WTC11 (cell line): ENCODE measurements at regions not wholly inside any gene's neighbourhood (a gene's known extent, or its start where the extent isn't known, plus 50 kb on each side); places are given as distances from the start of the nearest gene placed in this dataset.

Source experiments
- ATAC-seq: fragments of 200-7000 bp; cut with Tn5 transposase; 2 replicates; pipeline ENCODE4 v1.10.0; 2021; ENCODE audit warnings: mild to moderate bottlenecking, moderate library complexity
- CTCF ChIA-PET: fragments of 300-600 bp; sonication (Branson Sonifier 250); formaldehyde crosslinking; loops from one replicate; lab custom pipeline; 2021; ENCODE audit warnings: antibody characterized with exemption; lab: Charles Lee
- POLR2A ChIA-PET: fragments of 350-600 bp; sonication (Branson Sonifier 250); formaldehyde crosslinking; loops from one replicate; lab custom pipeline; 2021; ENCODE audit warnings: antibody characterized with exemption; lab: Charles Lee
- DNase-seq: peaks from one replicate; pipeline ENCODE4 v3.0.0; 2021; ENCODE audit warnings: low spot score
- H3K27ac Mint-ChIP-seq: 2 replicates; pipeline ENCODE4 v1.8.0; 2021; ENCODE audit warnings: mixed read lengths
- H3K27me3 Mint-ChIP-seq: 2 replicates; pipeline ENCODE4 v1.8.0; 2021; ENCODE audit warnings: low read depth, mild to moderate bottlenecking, moderate library complexity, mixed read lengths
- H3K36me3 Mint-ChIP-seq: 2 replicates; pipeline ENCODE4 v1.8.0; 2021; ENCODE audit warnings: mixed read lengths
- H3K4me1 Mint-ChIP-seq: 2 replicates; pipeline ENCODE4 v1.8.0; 2022; ENCODE audit warnings: mixed read lengths
- H3K4me3 Mint-ChIP-seq: 2 replicates; pipeline ENCODE4 v1.8.0; 2021; ENCODE audit warnings: mild to moderate bottlenecking, moderate library complexity, mixed read lengths
- H3K9me3 Mint-ChIP-seq: 2 replicates; pipeline ENCODE4 v1.8.0; 2021; ENCODE audit warnings: mixed read lengths
- FOXJ3 ChIP-seq: sonication (generic); formaldehyde crosslinking; IDR thresholded peaks from 2 replicates; pipeline ENCODE4 v1.9.0; 2021; ENCODE audit warnings: missing genetic modification reagents, mild to moderate bottlenecking, borderline replicate concordance
- FOXK1 ChIP-seq: sonication (generic); formaldehyde crosslinking; IDR thresholded peaks from 2 replicates; pipeline ENCODE4 v1.8.0; 2022; ENCODE audit warnings: mild to moderate bottlenecking, moderate library complexity, missing genetic modification reagents
- IRF2 ChIP-seq: sonication (generic); formaldehyde crosslinking; IDR thresholded peaks from 2 replicates; pipeline ENCODE4 v1.8.0; 2022; ENCODE audit warnings: low read depth, missing genetic modification reagents, borderline replicate concordance
- JUN ChIP-seq: sonication (generic); formaldehyde crosslinking; IDR thresholded peaks from 2 replicates; pipeline ENCODE4 v1.8.0; 2023; ENCODE audit warnings: mild to moderate bottlenecking, missing genetic modification reagents
- MXD4 ChIP-seq: fragments of 250-450 bp; sonication (Bioruptor Pico); IDR thresholded peaks from 2 replicates; pipeline ENCODE4 v1.8.0; 2021; ENCODE audit warnings: mild to moderate bottlenecking, moderate library complexity, borderline replicate concordance
- NFE2L1 ChIP-seq: sonication (generic); formaldehyde crosslinking; IDR thresholded peaks from 2 replicates; pipeline ENCODE4 v1.8.1; 2023; ENCODE audit warnings: missing genetic modification reagents
- NR1H2 ChIP-seq: sonication (generic); formaldehyde crosslinking; IDR thresholded peaks from 2 replicates; pipeline ENCODE4 v1.9.0; 2021; ENCODE audit warnings: mild to moderate bottlenecking, moderate library complexity, missing genetic modification reagents
- NR3C1 ChIP-seq: sonication (generic); formaldehyde crosslinking; conservative IDR thresholded peaks from 2 replicates; pipeline ENCODE4 v1.8.1; 2023; ENCODE audit warnings: low read depth, mild to moderate bottlenecking, missing genetic modification reagents
- SMAD4 ChIP-seq: sonication (generic); formaldehyde crosslinking; IDR thresholded peaks from 2 replicates; pipeline ENCODE4 v1.8.0; 2022; ENCODE audit warnings: mild to moderate bottlenecking, missing genetic modification reagents
- TCF7 ChIP-seq: sonication (generic); formaldehyde crosslinking; IDR thresholded peaks from 2 replicates; pipeline ENCODE4 v1.8.0; 2022; ENCODE audit warnings: mild to moderate bottlenecking, low read depth, missing genetic modification reagents, moderate library complexity
- ZNF138 ChIP-seq: sonication (generic); formaldehyde crosslinking; conservative IDR thresholded peaks from 2 replicates; pipeline ENCODE4 v1.8.1; 2022; ENCODE audit warnings: mild to moderate bottlenecking, moderate library complexity, missing genetic modification reagents
- ZNF232 ChIP-seq: sonication (generic); formaldehyde crosslinking; IDR thresholded peaks from 2 replicates; pipeline ENCODE4 v1.8.0; 2022; ENCODE audit warnings: mild to moderate bottlenecking, missing genetic modification reagents
- ZNF396 ChIP-seq: fragments of 250-450 bp; sonication (Bioruptor Pico); IDR thresholded peaks from 2 replicates; pipeline ENCODE4 v1.8.0; 2021; ENCODE audit warnings: mild to moderate bottlenecking, moderate library complexity, borderline replicate concordance
- ZNF423 ChIP-seq: fragments of 250-450 bp; sonication (Bioruptor Pico); IDR thresholded peaks from 2 replicates; pipeline ENCODE4 v2.1.2; 2022; ENCODE audit warnings: mild to moderate bottlenecking, moderate library complexity
- ZNF671 ChIP-seq: fragments of 250-450 bp; sonication (Bioruptor Pico); IDR thresholded peaks from 2 replicates; pipeline ENCODE4 v1.8.0; 2021; ENCODE audit warnings: mild to moderate bottlenecking
- TF ChIP-seq, protein P1 (sequence below): fragments of 200-600 bp; IDR thresholded peaks from 2 replicates; pipeline ENCODE4 v1.8.0; 2022; ENCODE audit warnings: antibody characterized with exemption
- TF ChIP-seq, protein P2 (sequence below): fragments of 250-450 bp; sonication (Bioruptor Pico); IDR thresholded peaks from 2 replicates; pipeline ENCODE4 v1.9.0; 2021; ENCODE audit warnings: moderate library complexity, mild to moderate bottlenecking, inconsistent platforms, borderline replicate concordance
- TF ChIP-seq, protein P3 (sequence below): fragments of 250-450 bp; sonication (Bioruptor Pico); IDR thresholded peaks from 2 replicates; pipeline ENCODE4 v2.1.2; 2022; ENCODE audit warnings: mild to moderate bottlenecking, moderate library complexity
- TF ChIP-seq, protein P4 (sequence below): sonication (generic); formaldehyde crosslinking; IDR thresholded peaks from 2 replicates; pipeline ENCODE4 v1.8.1; 2023; ENCODE audit warnings: mild to moderate bottlenecking, moderate library complexity, missing genetic modification reagents
- TF ChIP-seq, protein P5 (sequence below): sonication (generic); formaldehyde crosslinking; IDR thresholded peaks from 2 replicates; pipeline ENCODE4 v1.8.1; 2022; ENCODE audit warnings: mild to moderate bottlenecking, moderate library complexity, missing genetic modification reagents
- TF ChIP-seq, protein P6 (sequence below): sonication (generic); formaldehyde crosslinking; IDR thresholded peaks from 2 replicates; pipeline ENCODE4 v1.8.1; 2023; ENCODE audit warnings: mild to moderate bottlenecking, missing genetic modification reagents

DNA sequence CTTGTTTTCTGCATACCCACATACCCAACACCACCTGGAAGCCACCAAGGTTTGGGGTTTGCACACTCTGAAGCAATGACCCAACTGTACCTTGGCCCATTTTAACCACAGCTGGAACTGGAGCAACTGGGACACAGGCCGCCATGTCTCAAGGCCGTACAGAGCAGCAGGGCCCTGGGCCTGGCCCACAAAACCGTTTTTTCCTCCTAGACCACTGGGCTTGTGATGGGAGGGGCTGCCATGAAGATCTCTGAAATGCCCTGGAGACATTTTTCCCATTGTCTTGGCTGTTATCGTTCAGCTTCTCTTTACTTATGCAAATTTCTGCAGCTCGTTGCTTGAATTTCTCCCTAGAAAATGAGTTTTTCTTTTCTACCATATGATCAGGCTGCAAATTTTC is 96.7 kb upstream of the PLEKHA5 start (continued):
- TF ChIP-seq, protein P1, sequence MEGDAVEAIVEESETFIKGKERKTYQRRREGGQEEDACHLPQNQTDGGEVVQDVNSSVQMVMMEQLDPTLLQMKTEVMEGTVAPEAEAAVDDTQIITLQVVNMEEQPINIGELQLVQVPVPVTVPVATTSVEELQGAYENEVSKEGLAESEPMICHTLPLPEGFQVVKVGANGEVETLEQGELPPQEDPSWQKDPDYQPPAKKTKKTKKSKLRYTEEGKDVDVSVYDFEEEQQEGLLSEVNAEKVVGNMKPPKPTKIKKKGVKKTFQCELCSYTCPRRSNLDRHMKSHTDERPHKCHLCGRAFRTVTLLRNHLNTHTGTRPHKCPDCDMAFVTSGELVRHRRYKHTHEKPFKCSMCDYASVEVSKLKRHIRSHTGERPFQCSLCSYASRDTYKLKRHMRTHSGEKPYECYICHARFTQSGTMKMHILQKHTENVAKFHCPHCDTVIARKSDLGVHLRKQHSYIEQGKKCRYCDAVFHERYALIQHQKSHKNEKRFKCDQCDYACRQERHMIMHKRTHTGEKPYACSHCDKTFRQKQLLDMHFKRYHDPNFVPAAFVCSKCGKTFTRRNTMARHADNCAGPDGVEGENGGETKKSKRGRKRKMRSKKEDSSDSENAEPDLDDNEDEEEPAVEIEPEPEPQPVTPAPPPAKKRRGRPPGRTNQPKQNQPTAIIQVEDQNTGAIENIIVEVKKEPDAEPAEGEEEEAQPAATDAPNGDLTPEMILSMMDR = no peak
- TF ChIP-seq, protein P2, sequence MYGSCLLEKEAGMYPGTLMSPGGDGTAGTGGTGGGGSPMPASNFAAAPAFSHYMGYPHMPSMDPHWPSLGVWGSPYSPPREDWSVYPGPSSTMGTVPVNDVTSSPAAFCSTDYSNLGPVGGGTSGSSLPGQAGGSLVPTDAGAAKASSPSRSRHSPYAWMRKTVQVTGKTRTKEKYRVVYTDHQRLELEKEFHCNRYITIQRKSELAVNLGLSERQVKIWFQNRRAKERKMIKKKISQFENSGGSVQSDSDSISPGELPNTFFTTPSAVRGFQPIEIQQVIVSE (CRISPR knock-in tag) = no peak
- TF ChIP-seq NR3C1 (CRISPR knock-in tag) (no peak), ZNF423 (CRISPR knock-in tag) (no peak)

DNA sequence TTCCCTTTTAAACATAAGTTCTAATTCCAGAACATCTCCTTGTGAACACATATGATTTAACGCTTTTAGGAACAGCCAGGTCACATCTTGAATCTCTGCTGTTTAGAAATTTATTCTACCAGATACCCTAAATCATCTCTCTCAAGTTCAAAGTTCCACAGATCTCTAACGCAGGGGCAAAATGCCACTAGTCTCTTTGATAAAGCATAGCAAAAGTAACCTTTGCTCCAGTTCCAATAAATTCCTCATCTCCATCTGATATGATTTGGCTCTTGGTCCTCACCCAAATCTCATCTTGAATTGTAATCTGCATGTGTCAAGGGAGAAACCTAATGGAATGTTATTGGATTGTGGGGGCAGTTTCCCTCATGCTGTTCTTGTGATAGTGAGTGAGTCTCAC is 96.3 kb upstream of the PLEKHA5 start:
- H3K4me1 Mint-ChIP-seq = peaks cover 10% of the 10 kb centered on the region; the same call in 1 of the 2 replicates
- TF ChIP-seq, protein P3, sequence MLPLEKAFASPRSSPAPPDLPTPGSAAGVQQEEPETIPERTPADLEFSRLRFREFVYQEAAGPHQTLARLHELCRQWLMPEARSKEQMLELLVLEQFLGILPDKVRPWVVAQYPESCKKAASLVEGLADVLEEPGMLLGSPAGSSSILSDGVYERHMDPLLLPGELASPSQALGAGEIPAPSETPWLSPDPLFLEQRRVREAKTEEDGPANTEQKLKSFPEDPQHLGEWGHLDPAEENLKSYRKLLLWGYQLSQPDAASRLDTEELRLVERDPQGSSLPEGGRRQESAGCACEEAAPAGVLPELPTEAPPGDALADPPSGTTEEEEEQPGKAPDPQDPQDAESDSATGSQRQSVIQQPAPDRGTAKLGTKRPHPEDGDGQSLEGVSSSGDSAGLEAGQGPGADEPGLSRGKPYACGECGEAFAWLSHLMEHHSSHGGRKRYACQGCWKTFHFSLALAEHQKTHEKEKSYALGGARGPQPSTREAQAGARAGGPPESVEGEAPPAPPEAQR = no peak
- TF ChIP-seq IRF2 (CRISPR knock-in tag) (no peak), TCF7 (CRISPR knock-in tag) (no peak), JUN (CRISPR knock-in tag) (no peak), ZNF138 (CRISPR knock-in tag) (no peak), MXD4 (no peak), ZNF671 (no peak), FOXJ3 (CRISPR knock-in tag) (no peak), ZNF232 (CRISPR knock-in tag) (no peak), SMAD4 (CRISPR knock-in tag) (no peak), ZNF396 (CRISPR knock-in tag) (no peak), FOXK1 (CRISPR knock-in tag) (no peak), NFE2L1 (no peak), NR1H2 (CRISPR knock-in tag) (no peak)
- TF ChIP-seq, protein P4, sequence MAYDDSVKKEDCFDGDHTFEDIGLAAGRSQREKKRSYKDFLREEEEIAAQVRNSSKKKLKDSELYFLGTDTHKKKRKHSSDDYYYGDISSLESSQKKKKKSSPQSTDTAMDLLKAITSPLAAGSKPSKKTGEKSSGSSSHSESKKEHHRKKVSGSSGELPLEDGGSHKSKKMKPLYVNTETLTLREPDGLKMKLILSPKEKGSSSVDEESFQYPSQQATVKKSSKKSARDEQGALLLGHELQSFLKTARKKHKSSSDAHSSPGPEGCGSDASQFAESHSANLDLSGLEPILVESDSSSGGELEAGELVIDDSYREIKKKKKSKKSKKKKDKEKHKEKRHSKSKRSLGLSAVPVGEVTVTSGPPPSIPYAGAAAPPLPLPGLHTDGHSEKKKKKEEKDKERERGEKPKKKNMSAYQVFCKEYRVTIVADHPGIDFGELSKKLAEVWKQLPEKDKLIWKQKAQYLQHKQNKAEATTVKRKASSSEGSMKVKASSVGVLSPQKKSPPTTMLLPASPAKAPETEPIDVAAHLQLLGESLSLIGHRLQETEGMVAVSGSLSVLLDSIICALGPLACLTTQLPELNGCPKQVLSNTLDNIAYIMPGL (CRISPR knock-in tag) = no peak
- TF ChIP-seq, protein P5, sequence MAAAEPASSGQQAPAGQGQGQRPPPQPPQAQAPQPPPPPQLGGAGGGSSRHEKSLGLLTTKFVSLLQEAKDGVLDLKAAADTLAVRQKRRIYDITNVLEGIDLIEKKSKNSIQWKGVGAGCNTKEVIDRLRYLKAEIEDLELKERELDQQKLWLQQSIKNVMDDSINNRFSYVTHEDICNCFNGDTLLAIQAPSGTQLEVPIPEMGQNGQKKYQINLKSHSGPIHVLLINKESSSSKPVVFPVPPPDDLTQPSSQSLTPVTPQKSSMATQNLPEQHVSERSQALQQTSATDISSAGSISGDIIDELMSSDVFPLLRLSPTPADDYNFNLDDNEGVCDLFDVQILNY (CRISPR knock-in tag) = no peak
- TF ChIP-seq, protein P6, sequence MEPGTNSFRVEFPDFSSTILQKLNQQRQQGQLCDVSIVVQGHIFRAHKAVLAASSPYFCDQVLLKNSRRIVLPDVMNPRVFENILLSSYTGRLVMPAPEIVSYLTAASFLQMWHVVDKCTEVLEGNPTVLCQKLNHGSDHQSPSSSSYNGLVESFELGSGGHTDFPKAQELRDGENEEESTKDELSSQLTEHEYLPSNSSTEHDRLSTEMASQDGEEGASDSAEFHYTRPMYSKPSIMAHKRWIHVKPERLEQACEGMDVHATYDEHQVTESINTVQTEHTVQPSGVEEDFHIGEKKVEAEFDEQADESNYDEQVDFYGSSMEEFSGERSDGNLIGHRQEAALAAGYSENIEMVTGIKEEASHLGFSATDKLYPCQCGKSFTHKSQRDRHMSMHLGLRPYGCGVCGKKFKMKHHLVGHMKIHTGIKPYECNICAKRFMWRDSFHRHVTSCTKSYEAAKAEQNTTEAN (CRISPR knock-in tag) = no peak
- H3K9me3 Mint-ChIP-seq = peaks cover 48% of the 10 kb centered on the region
- no peaks in the 10 kb centered on the region for H3K27me3 Mint-ChIP-seq
- ChIA-PET POLR2A (no interaction called here), CTCF (no interaction called here)
- no peak for DNase-seq
- peaks cover 36% of the 10 kb centered on the region for H3K36me3 Mint-ChIP-seq
- H3K4me3 Mint-ChIP-seq = no peak overlapping the region
- ATAC-seq = no peak
- no peak overlapping the region for H3K27ac Mint-ChIP-seq
